ENCODE measurements at regions not wholly inside any gene's neighbourhood (a gene's known extent, or its start where the extent isn't known, plus 50 kb on each side); places are given as distances from the start of the nearest gene placed in this dataset.

GRCh38 chr21:20343186-20343585 lies 655.0 kb upstream of the NCAM2 start:
- TF ChIP-seq POLR2AphosphoS5 (IDR thresholded peaks at IDR 0.05; ENCODE audit: low read depth, low read length) (no peak), CTCF (IDR thresholded peaks at IDR 0.05) (no peak), SIN3A (IDR thresholded peaks at IDR 0.05; ENCODE audit: borderline replicate concordance, insufficient read depth, low read depth, low read length) (no peak), TCF7L2 (IDR thresholded peaks at IDR 0.05; ENCODE audit: low read depth, low read length) (no peak)
